Fibroblast of lung (primary cell): ENCODE measurements at regions not wholly inside any gene's neighbourhood (a gene's known extent, or its start where the extent isn't known, plus 50 kb on each side); places are given as distances from the start of the nearest gene placed in this dataset.

Experiments
- DNase-seq, 2 donors: peaks; one replicate each; pipeline versions ENCODE4 v3.0.0 to v3.0.0-alpha.2; 2010; ENCODE audit warnings: low read depth in 2 of 2
- H2AFZ ChIP-seq: 2 replicates; pipeline ENCODE4 v1.5.1; 2012; ENCODE audit warnings: low read length, control low read depth, inconsistent platforms
- H3K27ac ChIP-seq: 2 replicates; pipeline ENCODE4 v1.5.1; 2011; ENCODE audit warnings: low read length, control low read depth; ENCODE audit not compliant: insufficient read depth
- H3K27me3 ChIP-seq: 2 replicates; pipeline ENCODE4 v1.5.1; 2011; ENCODE audit warnings: mild to moderate bottlenecking, low read length; ENCODE audit not compliant: control insufficient read depth, insufficient read depth
- H3K36me3 ChIP-seq: 2 replicates; pipeline ENCODE4 v1.5.1; 2011; ENCODE audit warnings: low read length; ENCODE audit not compliant: control insufficient read depth, insufficient read depth
- H3K4me1 ChIP-seq: 2 replicates; pipeline ENCODE4 v1.5.1; 2011; ENCODE audit warnings: low read length; ENCODE audit not compliant: control insufficient read depth, insufficient read depth; ENCODE audit errors: extremely low read depth
- H3K4me2 ChIP-seq: 2 replicates; pipeline ENCODE4 v1.5.1; 2011; ENCODE audit warnings: low read length, control low read depth; ENCODE audit not compliant: insufficient read depth; ENCODE audit errors: extremely low read depth
- H3K4me3 ChIP-seq, 4 experiments: fragments of 200-600 bp in 1 of 4; sonication (generic) in 1 of 4; replicated peaks in 1 of 4; 2 replicates each; pipeline ENCODE4 v1.5.1; 2011 to 2016; ENCODE audit warnings: low read length in 4 of 4, low read depth in 3 of 4, mild to moderate bottlenecking in 3 of 4, control low read depth in 2 of 4, inconsistent platforms in 1 of 4, mixed read lengths in 1 of 4; ENCODE audit not compliant: insufficient read depth in 1 of 4; ENCODE audit errors: control extremely low read depth in 1 of 4
- H3K79me2 ChIP-seq: 2 replicates; pipeline ENCODE4 v1.5.1; 2012; ENCODE audit warnings: mild to moderate bottlenecking, low read length, inconsistent platforms; ENCODE audit not compliant: control insufficient read depth, insufficient read depth
- H3K9ac ChIP-seq: 2 replicates; pipeline ENCODE4 v1.5.1; 2011; ENCODE audit warnings: mild to moderate bottlenecking, low read length, control low read depth; ENCODE audit not compliant: insufficient read depth
- H3K9me3 ChIP-seq: 2 replicates; pipeline ENCODE4 v1.5.1; 2012; ENCODE audit warnings: low read depth, low read length; ENCODE audit not compliant: control insufficient read depth, insufficient read depth
- H4K20me1 ChIP-seq: 2 replicates; pipeline ENCODE4 v1.5.1; 2011; ENCODE audit warnings: low read length; ENCODE audit not compliant: control insufficient read depth, insufficient read depth; ENCODE audit errors: extremely low read depth
- CTCF ChIP-seq, 2 donors: IDR thresholded peaks in 1 of 2; conservative IDR thresholded peaks in 1 of 2; 1 replicate in 1 of 2; 2 replicates in 1 of 2; pipeline ENCODE4 v1.5.1; 2011 to 2012; ENCODE audit warnings: low read length in 2 of 2, control low read depth in 1 of 2, inconsistent platforms in 1 of 2, low read depth in 1 of 2, mild to moderate bottlenecking in 1 of 2
- EZH2 ChIP-seq: IDR thresholded peaks from 2 replicates; pipeline ENCODE4 v1.5.1; 2012; ENCODE audit warnings: low read length, control low read depth, mild to moderate bottlenecking; ENCODE audit errors: missing control alignments

- H3K27me3 ChIP-seq = no peaks in the 10 kb centered on the region
- TF ChIP-seq CTCF (conservative IDR thresholded peaks at IDR 0.05 in 1 of 2, IDR thresholded peaks at IDR 0.05 in 1 of 2; ENCODE audit: low read depth in 1 of 2, low read length in 2 of 2) (no peak), EZH2 (no peak)
- H3K36me3 ChIP-seq = no peaks in the 10 kb centered on the region
- H3K4me2 ChIP-seq = no peak overlapping the region
- no peaks in the 10 kb centered on the region for H3K79me2 ChIP-seq
- DNase-seq = no peak
- H3K4me1 ChIP-seq = no peaks in the 10 kb centered on the region
- no peak overlapping the region for H3K9ac ChIP-seq
- no peak overlapping the region for H3K27ac ChIP-seq
- H3K4me3 ChIP-seq = no peak overlapping the region
- H4K20me1 ChIP-seq = no peaks in the 10 kb centered on the region
- no peaks in the 10 kb centered on the region for H3K9me3 ChIP-seq
- H2AFZ ChIP-seq = no peak overlapping the region
Measured at GRCh38 chr9:23537192-23538066, 288.6 kb downstream of the ELAVL2 start.

GRCh38 chr9:23538067-23538402 is 288.0 kb downstream of the ELAVL2 start:
- H3K27ac ChIP-seq = no peak overlapping the region
- DNase-seq = no peak
- H3K4me3 ChIP-seq = no peak overlapping the region
- H3K79me2 ChIP-seq = no peaks in the 10 kb centered on the region
- H3K4me2 ChIP-seq = no peak overlapping the region
- H2AFZ ChIP-seq = no peak overlapping the region
- no peaks in the 10 kb centered on the region for H3K4me1 ChIP-seq
- no peak overlapping the region for H3K9ac ChIP-seq
- TF ChIP-seq CTCF (conservative IDR thresholded peaks at IDR 0.05 in 1 of 2, IDR thresholded peaks at IDR 0.05 in 1 of 2; ENCODE audit: low read depth in 1 of 2, low read length in 2 of 2) (no peak), EZH2 (no peak)
- no peaks in the 10 kb centered on the region for H3K9me3 ChIP-seq
- H4K20me1 ChIP-seq = no peaks in the 10 kb centered on the region
- no peaks in the 10 kb centered on the region for H3K27me3 ChIP-seq
- H3K36me3 ChIP-seq = no peaks in the 10 kb centered on the region

- Histone ChIP-seq H3K4me3 (no peak overlapping the region), H3K4me2 (no peak overlapping the region), H3K9ac (no peak overlapping the region), H3K79me2 (no peaks in the 10 kb centered on the region), H3K4me1 (no peaks in the 10 kb centered on the region), H2AFZ (no peak overlapping the region), H3K9me3 (no peaks in the 10 kb centered on the region), H3K27ac (no peak overlapping the region), H4K20me1 (no peaks in the 10 kb centered on the region), H3K36me3 (no peaks in the 10 kb centered on the region), H3K27me3 (no peaks in the 10 kb centered on the region)
- DNase-seq = no peak
- TF ChIP-seq CTCF (conservative IDR thresholded peaks at IDR 0.05 in 1 of 2, IDR thresholded peaks at IDR 0.05 in 1 of 2; ENCODE audit: low read depth in 1 of 2, low read length in 2 of 2) (no peak), EZH2 (no peak)
Measured at GRCh38 chr9:23538461-23539003, 287.5 kb downstream of the ELAVL2 start.
